ENCODE measurements at regions not wholly inside any gene's neighbourhood (a gene's known extent, or its start where the extent isn't known, plus 50 kb on each side); places are given as distances from the start of the nearest gene placed in this dataset.
"Not testable (repeated sequence)": the region's sequence is repeated elsewhere in the genome, so short reads cannot be mapped to it uniquely, and the experiment has no call there.

- intact Hi-C loops (cut with micrococcal nuclease): loop anchor here (1.0 kb wide), 1 partner anchor 29 kb away; no protein-coding TSS in a partner anchor
- no TSS peak for BruUV-seq (replicated peaks)
- H3K36me3 Mint-ChIP-seq (ENCODE audit: insufficient read depth, unreplicated experiment): no peaks in the 10 kb centered on the region
- no peaks in the 10 kb centered on the region for H3K9me3 Mint-ChIP-seq (ENCODE audit: unreplicated experiment)
- POLR2A ChIA-PET: interaction anchor here (0.6 kb wide), 1 partner anchor 554 kb away, joined by 3 read pairs; no protein-coding TSS in a partner anchor
- TF ChIP-seq CTCF (IDR thresholded peaks at IDR 0.05; ENCODE audit: unreplicated experiment): no peak
- peaks cover 86% of the 10 kb centered on the region for H3K27me3 Mint-ChIP-seq (ENCODE audit: insufficient read depth, unreplicated experiment)
- H3K27ac Mint-ChIP-seq (ENCODE audit: low read depth, unreplicated experiment): no peak overlapping the region
- H3K4me1 Mint-ChIP-seq (ENCODE audit: insufficient read depth, unreplicated experiment): no peaks in the 10 kb centered on the region
- DNase-seq (ENCODE audit: unreplicated experiment): no peak
- H3K4me3 Mint-ChIP-seq (ENCODE audit: unreplicated experiment): no peak overlapping the region
- CTCF ChIA-PET: interaction anchor here (0.6 kb wide), 2 partner anchors 18 to 35 kb away, joined by 3 read pairs; no protein-coding TSS in a partner anchor
These were observed 83.1 kb upstream of the CHCHD3 start for GRCh38 chr7:133165001-133165400.

GRCh38 chr7:133165529-133165928, 83.6 kb upstream of the CHCHD3 start:
- Mint-ChIP-seq H3K9me3 (ENCODE audit: unreplicated experiment) (no peaks in the 10 kb centered on the region), H3K36me3 (ENCODE audit: insufficient read depth, unreplicated experiment) (no peaks in the 10 kb centered on the region), H3K27ac (ENCODE audit: low read depth, unreplicated experiment) (no peak overlapping the region), H3K27me3 (ENCODE audit: insufficient read depth, unreplicated experiment) (peaks cover 86% of the 10 kb centered on the region), H3K4me3 (ENCODE audit: unreplicated experiment) (no peak overlapping the region), H3K4me1 (ENCODE audit: insufficient read depth, unreplicated experiment) (no peaks in the 10 kb centered on the region)
- no TSS peak for BruUV-seq (replicated peaks)
- ChIA-PET POLR2A (interaction anchor here (0.6 kb wide), 1 partner anchor 554 kb away, joined by 3 read pairs; no protein-coding TSS in a partner anchor), CTCF (interaction anchor here (0.6 kb wide), 2 partner anchors 18 to 35 kb away, joined by 3 read pairs; no protein-coding TSS in a partner anchor)
- DNase-seq (ENCODE audit: unreplicated experiment): no peak
- TF ChIP-seq CTCF (IDR thresholded peaks at IDR 0.05; ENCODE audit: unreplicated experiment): no peak
- intact Hi-C loops (cut with micrococcal nuclease): loop anchor here (1.0 kb wide), 1 partner anchor 29 kb away; no protein-coding TSS in a partner anchor

GRCh38 chr7:133167300-133167699, 85.4 kb upstream of the CHCHD3 start:
- no peaks in the 10 kb centered on the region for H3K36me3 Mint-ChIP-seq (ENCODE audit: insufficient read depth, unreplicated experiment)

GRCh38 chr7:133169167-133169822, 83.6 kb upstream of the EXOC4 start:
- DNase-seq (ENCODE audit: unreplicated experiment); CTCF ChIA-PET; H3K9me3 Mint-ChIP-seq (ENCODE audit: unreplicated experiment); POLR2A ChIA-PET; H3K4me3 Mint-ChIP-seq (ENCODE audit: unreplicated experiment); H3K36me3 Mint-ChIP-seq (ENCODE audit: insufficient read depth, unreplicated experiment); BruUV-seq (replicated peaks); H3K27ac Mint-ChIP-seq (ENCODE audit: low read depth, unreplicated experiment); H3K4me1 Mint-ChIP-seq (ENCODE audit: insufficient read depth, unreplicated experiment); intact Hi-C loops (cut with micrococcal nuclease): not testable (repeated sequence)
- peaks cover 84% of the 10 kb centered on the region for H3K27me3 Mint-ChIP-seq (ENCODE audit: insufficient read depth, unreplicated experiment)

More at GRCh38 chr7:133167300-133167699, 85.4 kb upstream of the CHCHD3 start:
- TF ChIP-seq CTCF (IDR thresholded peaks at IDR 0.05; ENCODE audit: unreplicated experiment): no peak
- Mint-ChIP-seq H3K27me3 (ENCODE audit: insufficient read depth, unreplicated experiment) (peaks cover 89% of the 10 kb centered on the region), H3K4me3 (ENCODE audit: unreplicated experiment) (no peak overlapping the region), H3K9me3 (ENCODE audit: unreplicated experiment) (no peaks in the 10 kb centered on the region), H3K27ac (ENCODE audit: low read depth, unreplicated experiment) (no peak overlapping the region), H3K4me1 (ENCODE audit: insufficient read depth, unreplicated experiment) (no peaks in the 10 kb centered on the region)
- POLR2A ChIA-PET: no interaction called here
- no peak for DNase-seq (ENCODE audit: unreplicated experiment)
- intact Hi-C loops (cut with micrococcal nuclease): no loop called here
- no TSS peak for BruUV-seq (replicated peaks)
- CTCF ChIA-PET: interaction anchor here (0.6 kb wide), 1 partner anchor 190 kb away, joined by 3 read pairs; no protein-coding TSS in a partner anchor

- intact Hi-C loops (cut with micrococcal nuclease); DNase-seq (ENCODE audit: unreplicated experiment); H3K36me3 Mint-ChIP-seq (ENCODE audit: insufficient read depth, unreplicated experiment); CTCF ChIA-PET; H3K4me1 Mint-ChIP-seq (ENCODE audit: insufficient read depth, unreplicated experiment); H3K4me3 Mint-ChIP-seq (ENCODE audit: unreplicated experiment); POLR2A ChIA-PET; H3K9me3 Mint-ChIP-seq (ENCODE audit: unreplicated experiment); BruUV-seq (replicated peaks); H3K27ac Mint-ChIP-seq (ENCODE audit: low read depth, unreplicated experiment): not testable (repeated sequence)
- H3K27me3 Mint-ChIP-seq (ENCODE audit: insufficient read depth, unreplicated experiment): peaks cover 48% of the 10 kb centered on the region
These were observed 75.4 kb upstream of the EXOC4 start for GRCh38 chr7:133177476-133177875.
